ENCODE measurements at regions not wholly inside any gene's neighbourhood (a gene's known extent, or its start where the extent isn't known, plus 50 kb on each side); places are given as distances from the start of the nearest gene placed in this dataset.
"Not testable (repeated sequence)": the region's sequence is repeated elsewhere in the genome, so short reads cannot be mapped to it uniquely, and the experiment has no call there.

DNA sequence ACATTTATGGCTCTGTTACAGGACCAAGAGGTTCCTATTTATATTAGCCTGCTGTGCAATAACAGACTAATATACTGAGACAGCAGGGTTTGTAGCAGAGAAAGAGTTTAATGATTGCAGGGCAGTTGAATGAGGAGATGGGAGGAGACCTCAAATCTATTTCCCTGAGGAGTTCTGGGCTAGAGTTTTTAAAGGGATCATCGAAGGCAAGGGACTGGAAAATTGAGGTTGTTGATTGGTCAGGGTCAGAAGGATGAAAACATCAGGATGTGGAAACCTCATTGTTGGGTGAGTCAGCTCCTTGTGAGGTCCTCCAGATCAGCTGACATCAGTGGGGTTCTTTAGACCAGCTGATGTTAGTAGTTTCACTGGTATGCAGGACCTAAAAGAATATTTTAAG, 60.6 kb upstream of the GOLGA8B start:
- intact Hi-C loops (cut with DNase I), result no loop called here

DNA sequence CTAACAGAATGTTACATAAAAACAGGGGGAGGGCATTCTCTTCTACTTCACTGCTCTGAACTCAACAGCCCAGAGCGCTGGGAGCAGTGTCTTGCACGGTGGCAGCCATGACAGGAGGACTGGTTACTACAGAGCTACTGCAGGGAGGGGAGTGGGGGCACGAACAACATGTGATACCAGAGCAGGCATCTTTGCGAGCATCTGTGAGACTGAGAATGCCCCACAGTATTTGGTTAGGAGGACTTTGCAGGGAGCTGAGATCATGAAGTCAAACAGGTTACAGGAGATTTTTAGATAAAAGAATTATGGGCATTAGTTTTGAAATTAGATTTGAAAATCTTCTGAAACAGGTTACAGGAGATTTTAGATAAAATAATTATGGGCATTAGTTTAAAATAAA, 58.8 kb upstream of the GOLGA8B start:
- no peak for TF ChIP-seq CTCF (IDR thresholded peaks at IDR 0.05)
- no peak overlapping the region for H3K27ac ChIP-seq
- peaks cover 4% of the 10 kb centered on the region for H3K27me3 ChIP-seq (ENCODE audit: low read depth)
- H3K4me1 ChIP-seq, result no peaks in the 10 kb centered on the region
- intact Hi-C loops (cut with DNase I), result no loop called here
- H3K4me3 ChIP-seq, result no peak overlapping the region
- H3K9me3 ChIP-seq, result no peaks in the 10 kb centered on the region
- no peak for ATAC-seq
- no peak for DNase-seq
- H3K36me3 ChIP-seq, result no peaks in the 10 kb centered on the region

More for the DNA sequence above, 60.6 kb upstream of the GOLGA8B start:
- ATAC-seq (no peak), DNase-seq (no peak)
- no peaks in the 10 kb centered on the region for H3K36me3 ChIP-seq
- no peaks in the 10 kb centered on the region for H3K4me1 ChIP-seq
- no peak overlapping the region for H3K27ac ChIP-seq
- TF ChIP-seq CTCF (IDR thresholded peaks at IDR 0.05), result no peak
- peaks cover 4% of the 10 kb centered on the region for H3K27me3 ChIP-seq (ENCODE audit: low read depth)
- no peaks in the 10 kb centered on the region for H3K9me3 ChIP-seq
- no peak overlapping the region for H3K4me3 ChIP-seq

DNA sequence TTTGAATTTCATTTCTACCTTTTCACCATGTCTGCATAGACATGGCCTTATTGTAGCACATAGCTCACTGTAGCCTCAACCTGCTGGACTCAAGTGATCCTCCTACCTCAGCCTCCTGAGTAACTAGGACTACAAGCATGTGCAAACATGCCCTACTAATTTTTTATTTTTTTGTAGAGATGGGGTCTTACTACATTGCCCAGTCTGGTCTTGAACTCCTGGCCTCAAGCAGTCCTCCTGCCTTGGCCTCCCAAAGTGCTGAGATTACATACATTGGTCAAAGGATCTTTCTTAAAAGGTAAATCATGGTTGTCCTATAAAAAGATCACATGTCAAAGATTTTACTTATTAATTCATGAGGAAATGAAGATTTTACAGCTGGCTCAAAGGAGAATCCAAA, 57.2 kb upstream of the GOLGA8B start:
- no peak for ATAC-seq
- intact Hi-C loops (cut with DNase I), result no loop called here
- no peak overlapping the region for H3K4me3 ChIP-seq

GRCh38 chr15:34637305-34637704, 53.9 kb upstream of the GOLGA8B start:
- no peak overlapping the region for H3K27ac ChIP-seq
- DNase-seq (no peak), ATAC-seq (no peak)
- H3K36me3 ChIP-seq, result no peaks in the 10 kb centered on the region
- H3K4me3 ChIP-seq, result no peak overlapping the region
- H3K4me1 ChIP-seq, result no peaks in the 10 kb centered on the region
- TF ChIP-seq CTCF (IDR thresholded peaks at IDR 0.05), result no peak
- H3K27me3 ChIP-seq (ENCODE audit: low read depth), result peaks cover 4% of the 10 kb centered on the region
- intact Hi-C loops (cut with DNase I), result no loop called here
- no peaks in the 10 kb centered on the region for H3K9me3 ChIP-seq

More for the DNA sequence above, 57.2 kb upstream of the GOLGA8B start:
- DNase-seq, result no peak
- no peak for TF ChIP-seq CTCF (IDR thresholded peaks at IDR 0.05)
- H3K27me3 ChIP-seq (ENCODE audit: low read depth), result peaks cover 4% of the 10 kb centered on the region
- no peaks in the 10 kb centered on the region for H3K36me3 ChIP-seq
- no peaks in the 10 kb centered on the region for H3K9me3 ChIP-seq
- no peak overlapping the region for H3K27ac ChIP-seq
- H3K4me1 ChIP-seq, result no peaks in the 10 kb centered on the region

DNA sequence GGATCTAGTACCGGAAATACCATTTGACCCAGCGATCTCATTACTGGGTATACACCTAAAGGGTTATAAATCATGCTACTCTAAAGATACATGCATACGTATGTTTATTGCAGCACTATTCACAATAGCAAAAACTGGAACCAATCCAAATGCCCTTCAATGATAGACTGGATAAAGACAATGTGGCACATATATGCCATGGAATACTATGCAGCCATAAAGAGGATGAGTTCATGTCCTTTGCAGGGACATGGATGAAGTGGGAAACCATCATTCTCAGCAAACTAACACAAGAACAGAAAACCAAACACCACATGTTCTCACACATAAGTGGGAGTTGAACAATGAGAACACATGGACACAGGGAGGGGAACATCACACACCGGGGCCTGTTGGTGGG, 50.2 kb upstream of the GOLGA8B start:
- ATAC-seq; H3K9me3 ChIP-seq; H3K4me1 ChIP-seq; H3K27ac ChIP-seq; H3K4me3 ChIP-seq; H3K27me3 ChIP-seq (ENCODE audit: low read depth); H3K36me3 ChIP-seq; DNase-seq; intact Hi-C loops (cut with DNase I): not testable (repeated sequence)
